HFF-Myc (cell line): ENCODE measurements at regions not wholly inside any gene's neighbourhood (a gene's known extent, or its start where the extent isn't known, plus 50 kb on each side); places are given as distances from the start of the nearest gene placed in this dataset.

Experiments used
- DNase-seq: peaks from one replicate; pipeline ENCODE4 v3.0.0-alpha.2; 2011; ENCODE audit warnings: low read depth; ENCODE audit errors: extremely low read depth
- H3K4me3 ChIP-seq: replicated peaks from 2 replicates; pipeline ENCODE4 v1.5.1; 2011; ENCODE audit warnings: low read depth, mild to moderate bottlenecking, control low read depth, low read length
- TF ChIP-seq, protein P1 (sequence below): IDR thresholded peaks from 2 replicates; pipeline ENCODE4 v1.5.1; 2012; ENCODE audit warnings: mild to moderate bottlenecking, low read depth, low read length, control low read depth; ENCODE audit errors: missing control alignments

DNA sequence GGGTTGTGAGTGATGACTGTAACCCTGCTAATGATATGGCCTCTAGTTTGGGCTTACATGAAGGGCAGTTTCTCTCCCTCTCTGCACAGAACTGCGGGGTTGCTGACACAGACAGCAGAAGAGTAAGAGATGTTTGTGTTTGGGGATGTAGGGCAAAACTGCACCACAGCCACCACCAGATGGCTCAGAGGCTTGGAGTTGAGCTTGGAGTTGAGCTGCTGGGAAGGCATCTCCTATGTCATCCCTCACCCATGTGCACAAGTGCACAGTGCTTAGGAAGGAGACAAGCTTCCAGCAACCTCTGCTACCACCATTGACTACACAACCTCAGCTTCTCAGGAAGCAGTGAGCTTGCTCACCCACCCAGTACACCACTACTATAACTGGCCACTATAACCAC is 303.9 kb upstream of the DEFB112 start:
- no peak overlapping the region for H3K4me3 ChIP-seq
- DNase-seq, result no peak
- TF ChIP-seq, protein P1, sequence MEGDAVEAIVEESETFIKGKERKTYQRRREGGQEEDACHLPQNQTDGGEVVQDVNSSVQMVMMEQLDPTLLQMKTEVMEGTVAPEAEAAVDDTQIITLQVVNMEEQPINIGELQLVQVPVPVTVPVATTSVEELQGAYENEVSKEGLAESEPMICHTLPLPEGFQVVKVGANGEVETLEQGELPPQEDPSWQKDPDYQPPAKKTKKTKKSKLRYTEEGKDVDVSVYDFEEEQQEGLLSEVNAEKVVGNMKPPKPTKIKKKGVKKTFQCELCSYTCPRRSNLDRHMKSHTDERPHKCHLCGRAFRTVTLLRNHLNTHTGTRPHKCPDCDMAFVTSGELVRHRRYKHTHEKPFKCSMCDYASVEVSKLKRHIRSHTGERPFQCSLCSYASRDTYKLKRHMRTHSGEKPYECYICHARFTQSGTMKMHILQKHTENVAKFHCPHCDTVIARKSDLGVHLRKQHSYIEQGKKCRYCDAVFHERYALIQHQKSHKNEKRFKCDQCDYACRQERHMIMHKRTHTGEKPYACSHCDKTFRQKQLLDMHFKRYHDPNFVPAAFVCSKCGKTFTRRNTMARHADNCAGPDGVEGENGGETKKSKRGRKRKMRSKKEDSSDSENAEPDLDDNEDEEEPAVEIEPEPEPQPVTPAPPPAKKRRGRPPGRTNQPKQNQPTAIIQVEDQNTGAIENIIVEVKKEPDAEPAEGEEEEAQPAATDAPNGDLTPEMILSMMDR, result no peak

- DNase-seq, result no peak
- TF ChIP-seq, protein P1, result no peak
- no peak overlapping the region for H3K4me3 ChIP-seq
Measured at GRCh38 chr6:50358113-50358512, 308.4 kb upstream of the DEFB112 start.

DNA sequence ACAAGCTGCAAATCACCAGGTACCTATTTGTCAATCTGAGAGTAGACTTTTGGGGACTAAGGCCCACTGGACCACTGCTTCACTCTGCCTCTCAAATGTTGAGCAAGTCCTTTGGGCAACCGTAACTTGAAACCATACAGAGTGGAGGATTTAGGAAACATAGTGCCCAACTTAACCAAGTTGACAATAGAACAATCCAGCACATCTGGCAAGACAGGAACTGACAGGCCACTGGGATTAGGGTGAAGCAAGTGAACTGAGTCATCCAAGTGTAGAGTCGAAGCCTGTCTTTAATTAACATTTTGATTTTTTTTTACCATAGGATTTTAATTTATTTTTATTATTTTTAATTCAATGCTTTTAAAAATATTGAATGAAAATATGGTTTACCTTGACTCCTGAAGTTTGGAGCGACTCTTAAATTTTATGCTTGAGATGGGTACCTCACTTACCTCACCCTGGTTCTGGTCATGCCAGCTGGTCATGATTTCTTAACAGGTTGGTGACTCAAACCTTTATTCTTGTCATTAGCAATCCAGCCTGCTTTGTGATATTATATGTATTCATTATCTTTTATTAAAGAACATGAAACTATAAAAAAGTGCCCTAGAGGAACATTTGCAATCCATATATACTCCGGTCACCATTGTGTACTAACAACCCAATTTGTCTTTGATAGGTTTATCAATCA is 312.1 kb upstream of the DEFB112 start:
- DNase-seq, result no peak
- H3K4me3 ChIP-seq, result no peak overlapping the region
- TF ChIP-seq, protein P1, result no peak

DNA sequence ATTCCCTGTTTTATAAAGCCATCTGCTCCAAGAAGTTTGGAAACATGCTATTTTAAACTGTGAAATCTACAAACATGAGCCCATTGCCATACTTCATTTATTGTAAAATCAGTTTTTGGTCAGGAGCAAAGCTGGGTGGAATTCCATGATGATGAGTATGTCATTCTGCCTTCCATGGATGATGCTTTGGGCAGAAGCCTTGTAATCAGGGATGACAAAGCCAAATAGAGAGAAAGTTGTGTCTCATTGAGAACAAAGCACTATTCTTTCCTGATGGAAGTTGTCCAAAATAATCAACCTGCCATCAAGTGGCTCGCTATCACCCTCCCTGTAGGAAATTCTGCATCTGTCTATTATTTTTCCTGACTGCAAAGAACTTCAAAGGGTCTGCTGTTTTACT is 313.0 kb upstream of the DEFB112 start:
- no peak for DNase-seq
- TF ChIP-seq, protein P1, result no peak
- H3K4me3 ChIP-seq, result no peak overlapping the region

DNA sequence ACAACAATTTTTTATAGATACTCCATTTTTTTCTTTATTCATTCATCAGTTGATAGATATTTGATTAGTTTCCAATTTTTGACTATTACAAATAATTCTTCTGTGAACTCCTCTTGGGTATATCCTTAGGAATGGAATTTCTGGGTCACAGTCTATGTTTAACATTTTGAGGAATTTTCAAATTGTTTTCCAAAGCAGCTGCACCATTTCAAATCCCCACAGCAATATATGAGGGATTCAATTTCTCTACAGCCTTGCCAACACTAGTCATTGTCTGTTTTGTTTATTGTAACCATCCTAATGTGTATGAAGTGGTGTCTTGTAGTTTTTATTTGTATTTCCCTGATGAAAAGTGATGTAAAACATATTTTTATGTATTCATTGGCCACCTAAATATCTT is 320.3 kb upstream of the DEFB112 start:
- H3K4me3 ChIP-seq, result no peak overlapping the region
- TF ChIP-seq, protein P1, result no peak
- no peak for DNase-seq

GRCh38 chr6:50380406-50381098 is 330.8 kb upstream of the DEFB112 start:
- H3K4me3 ChIP-seq, result no peak overlapping the region
- no peak for DNase-seq
- TF ChIP-seq, protein P1, result no peak
